ENCODE measurements at regions not wholly inside any gene's neighbourhood (a gene's known extent, or its start where the extent isn't known, plus 50 kb on each side); places are given as distances from the start of the nearest gene placed in this dataset.

DNA sequence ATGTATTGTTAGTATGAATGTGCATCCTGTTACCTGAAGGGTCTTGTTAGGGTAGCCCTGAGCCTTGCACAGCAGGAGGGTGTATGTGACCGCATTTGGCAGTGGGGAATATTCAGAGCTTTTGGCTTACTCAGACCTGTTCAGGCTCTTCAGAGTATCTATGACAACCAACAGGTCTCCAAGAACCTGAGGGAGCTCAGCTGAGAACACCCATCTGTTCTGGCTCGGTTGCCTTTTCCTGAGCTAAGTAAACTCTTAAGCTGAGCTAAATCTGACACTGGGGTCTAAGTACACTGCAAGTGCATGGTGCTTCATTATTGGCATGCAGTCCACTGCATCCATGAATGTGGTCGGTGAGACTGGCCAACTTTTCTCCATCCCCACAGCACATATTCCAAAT, 92.4 kb upstream of the CHST9 start:
- TF ChIP-seq, protein P1, sequence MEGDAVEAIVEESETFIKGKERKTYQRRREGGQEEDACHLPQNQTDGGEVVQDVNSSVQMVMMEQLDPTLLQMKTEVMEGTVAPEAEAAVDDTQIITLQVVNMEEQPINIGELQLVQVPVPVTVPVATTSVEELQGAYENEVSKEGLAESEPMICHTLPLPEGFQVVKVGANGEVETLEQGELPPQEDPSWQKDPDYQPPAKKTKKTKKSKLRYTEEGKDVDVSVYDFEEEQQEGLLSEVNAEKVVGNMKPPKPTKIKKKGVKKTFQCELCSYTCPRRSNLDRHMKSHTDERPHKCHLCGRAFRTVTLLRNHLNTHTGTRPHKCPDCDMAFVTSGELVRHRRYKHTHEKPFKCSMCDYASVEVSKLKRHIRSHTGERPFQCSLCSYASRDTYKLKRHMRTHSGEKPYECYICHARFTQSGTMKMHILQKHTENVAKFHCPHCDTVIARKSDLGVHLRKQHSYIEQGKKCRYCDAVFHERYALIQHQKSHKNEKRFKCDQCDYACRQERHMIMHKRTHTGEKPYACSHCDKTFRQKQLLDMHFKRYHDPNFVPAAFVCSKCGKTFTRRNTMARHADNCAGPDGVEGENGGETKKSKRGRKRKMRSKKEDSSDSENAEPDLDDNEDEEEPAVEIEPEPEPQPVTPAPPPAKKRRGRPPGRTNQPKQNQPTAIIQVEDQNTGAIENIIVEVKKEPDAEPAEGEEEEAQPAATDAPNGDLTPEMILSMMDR (IDR thresholded peaks at IDR 0.05; ENCODE audit: extremely low read depth in 1 of 2, insufficient read depth in 1 of 2, low read depth in 1 of 2, low read length in 2 of 2): no peak
- TF ChIP-seq POLR2A (IDR thresholded peaks at IDR 0.05; ENCODE audit: low read depth, low read length) (no peak), EZH2 (IDR thresholded peaks at IDR 0.05; ENCODE audit: borderline replicate concordance, low read depth, low read length, severe bottlenecking) (no peak), JUN (IDR thresholded peaks at IDR 0.05; ENCODE audit: borderline replicate concordance, insufficient read depth, insufficient read length, low read depth) (no peak), GATA2 (IDR thresholded peaks at IDR 0.05; ENCODE audit: insufficient read depth, insufficient read length, low read depth, low read length) (no peak), MYC (IDR thresholded peaks at IDR 0.05; ENCODE audit: low read depth, low read length) (no peak)
- TF ChIP-seq, protein P2, sequence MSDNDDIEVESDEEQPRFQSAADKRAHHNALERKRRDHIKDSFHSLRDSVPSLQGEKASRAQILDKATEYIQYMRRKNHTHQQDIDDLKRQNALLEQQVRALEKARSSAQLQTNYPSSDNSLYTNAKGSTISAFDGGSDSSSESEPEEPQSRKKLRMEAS (IDR thresholded peaks at IDR 0.05; ENCODE audit: insufficient read depth, insufficient read length): no peak
